HL-60 (cell line): ENCODE measurements at regions not wholly inside any gene's neighbourhood (a gene's known extent, or its start where the extent isn't known, plus 50 kb on each side); places are given as distances from the start of the nearest gene placed in this dataset.

Experiments used
- CTCF ChIP-seq: IDR thresholded peaks from one replicate; pipeline ENCODE4 v1.5.1; 2011; ENCODE audit warnings: low read length, control low read depth, inconsistent platforms; ENCODE audit not compliant: insufficient read depth
- GABPA ChIP-seq: IDR thresholded peaks from 2 replicates; pipeline ENCODE4 v1.6.1; 2012; ENCODE audit warnings: low read depth
- POLR2AphosphoS5 ChIP-seq: IDR thresholded peaks from 2 replicates; pipeline ENCODE4 v1.6.1; 2012; ENCODE audit warnings: low read depth
- REST ChIP-seq: IDR thresholded peaks from 2 replicates; pipeline ENCODE4 v1.6.1; 2012; ENCODE audit warnings: low read depth; ENCODE audit not compliant: insufficient replicate concordance
- SPI1 ChIP-seq: IDR thresholded peaks from 2 replicates; pipeline ENCODE4 v1.6.1; 2012; ENCODE audit warnings: low read depth, mild to moderate bottlenecking, borderline replicate concordance

GRCh38 chr12:17802657-17803641 is 287.0 kb downstream of the RERGL start:
- no peak for TF ChIP-seq CTCF
- TF ChIP-seq REST: no peak
- no peak for TF ChIP-seq POLR2AphosphoS5
- no peak for TF ChIP-seq GABPA
- TF ChIP-seq SPI1: no peak
